Prostate gland (tissue), 2 donors: ENCODE measurements at regions not wholly inside any gene's neighbourhood (a gene's known extent, or its start where the extent isn't known, plus 50 kb on each side); places are given as distances from the start of the nearest gene placed in this dataset.

Source experiments
- CTCF ChIP-seq, 4 experiments: fragments of 200-600 bp in 2 of 4; fragments of 450-650 bp in 2 of 4; sonication (generic) in 2 of 4; IDR thresholded peaks; 1 replicate in 3 of 4; 2 replicates in 1 of 4; pipeline ENCODE4 v1.5.1; 2016 to 2019; ENCODE audit warnings: antibody characterized with exemption in 4 of 4, mild to moderate bottlenecking in 2 of 4, moderate library complexity in 2 of 4
- POLR2A ChIP-seq: fragments of 450-650 bp; IDR thresholded peaks from one replicate; pipeline ENCODE4 v1.6.1; 2016; ENCODE audit warnings: antibody characterized with exemption, mild to moderate bottlenecking
- POLR2AphosphoS5 ChIP-seq: sonication (generic); formaldehyde crosslinking; IDR thresholded peaks from one replicate; pipeline ENCODE4 v1.6.1; 2017; ENCODE audit warnings: antibody characterized with exemption

GRCh38 chr20:6509374-6509773, 258.1 kb upstream of the BMP2 start:
- TF ChIP-seq CTCF (IDR thresholded peaks at IDR 0.05) (no peak), POLR2A (no peak), POLR2AphosphoS5 (no peak)
